SK-N-SH treated with all-trans-retinoic acid at 6 μM for 48 hours (cell line): ENCODE measurements at regions not wholly inside any gene's neighbourhood (a gene's known extent, or its start where the extent isn't known, plus 50 kb on each side); places are given as distances from the start of the nearest gene placed in this dataset.
A peak's percentile ranks its signal among the peaks of the same experiment; 100 is the strongest.
"Not testable (repeated sequence)": the region's sequence is repeated elsewhere in the genome, so short reads cannot be mapped to it uniquely, and the experiment has no call there.

Experiments used
- ATAC-seq: fragments of 200-7000 bp; cut with Tn5 transposase; 3 replicates; pipeline ENCODE4 v1.9.1; 2020; ENCODE audit warnings: mild to moderate bottlenecking, moderate library complexity
- ARNTL ChIP-seq: fragments of 450-650 bp; formaldehyde crosslinking; IDR thresholded peaks from 2 replicates; pipeline ENCODE4 v1.5.0; 2020; ENCODE audit warnings: low read depth, mild to moderate bottlenecking, moderate library complexity, borderline replicate concordance
- BACH2 ChIP-seq: fragments of 250-450 bp; sonication (Bioruptor Pico); IDR thresholded peaks from 2 replicates; pipeline ENCODE4 v1.9.0; 2021; ENCODE audit warnings: mild to moderate bottlenecking, borderline replicate concordance
- CSDC2 ChIP-seq: fragments of 250-450 bp; sonication (Bioruptor Pico); IDR thresholded peaks from 2 replicates; pipeline ENCODE4 v1.5.0; 2020; ENCODE audit warnings: mild to moderate bottlenecking, moderate library complexity
- GLIS3 ChIP-seq: fragments of 250-450 bp; sonication (Bioruptor Pico); IDR thresholded peaks from 2 replicates; pipeline ENCODE4 v1.5.0; 2020; ENCODE audit warnings: mild to moderate bottlenecking, moderate library complexity
- ISL1 ChIP-seq: fragments of 250-450 bp; sonication (Bioruptor Pico); IDR thresholded peaks from 2 replicates; pipeline ENCODE4 v2.1.2; 2022; ENCODE audit warnings: mild to moderate bottlenecking, moderate library complexity
- OSR1 ChIP-seq: fragments of 250-450 bp; sonication (Bioruptor Pico); IDR thresholded peaks from 2 replicates; pipeline ENCODE4 v1.8.0; 2022; ENCODE audit warnings: moderate library complexity, mild to moderate bottlenecking, inconsistent platforms
- POU6F1 ChIP-seq: fragments of 250-450 bp; sonication (Bioruptor Pico); IDR thresholded peaks from 2 replicates; pipeline ENCODE4 v1.8.0; 2021; ENCODE audit warnings: low read depth, mild to moderate bottlenecking, moderate library complexity, borderline replicate concordance
- PPARA ChIP-seq: fragments of 250-450 bp; sonication (Bioruptor Pico); IDR thresholded peaks from 2 replicates; pipeline ENCODE4 v1.5.0; 2020; ENCODE audit warnings: mild to moderate bottlenecking, borderline replicate concordance
- RARB ChIP-seq: fragments of 250-450 bp; sonication (Bioruptor Pico); IDR thresholded peaks from 2 replicates; pipeline ENCODE4 v1.8.0; 2021; ENCODE audit warnings: mild to moderate bottlenecking, moderate library complexity
- SNAI2 ChIP-seq: fragments of 250-450 bp; sonication (Bioruptor Pico); IDR thresholded peaks from 2 replicates; pipeline ENCODE4 v1.5.0; 2020; ENCODE audit warnings: mild to moderate bottlenecking, moderate library complexity
- TCF4 ChIP-seq: fragments of 250-450 bp; sonication (Bioruptor Pico); IDR thresholded peaks from 2 replicates; pipeline ENCODE4 v1.8.0; 2021; ENCODE audit warnings: mild to moderate bottlenecking, moderate library complexity, borderline replicate concordance
- TOX ChIP-seq: fragments of 250-450 bp; sonication (Bioruptor Pico); IDR thresholded peaks from 2 replicates; pipeline ENCODE4 v1.8.0; 2021; ENCODE audit warnings: mild to moderate bottlenecking, moderate library complexity, borderline replicate concordance
- ZC3H10 ChIP-seq: fragments of 250-450 bp; sonication (Bioruptor Pico); IDR thresholded peaks from 2 replicates; pipeline ENCODE4 v1.5.1; 2021; ENCODE audit warnings: mild to moderate bottlenecking, moderate library complexity
- ZFP3 ChIP-seq: fragments of 250-450 bp; sonication (Bioruptor Pico); IDR thresholded peaks from 2 replicates; pipeline ENCODE4 v1.5.0; 2020; ENCODE audit warnings: mild to moderate bottlenecking, moderate library complexity
- ZFP30 ChIP-seq: fragments of 450-650 bp; formaldehyde crosslinking; IDR thresholded peaks from 2 replicates; pipeline ENCODE4 v1.5.0; 2022; ENCODE audit warnings: mild to moderate bottlenecking, moderate library complexity
- ZNF70 ChIP-seq: fragments of 450-650 bp; formaldehyde crosslinking; IDR thresholded peaks from 2 replicates; pipeline ENCODE4 v1.5.0; 2020; ENCODE audit warnings: mild to moderate bottlenecking, moderate library complexity
- ZNF8 ChIP-seq: fragments of 450-650 bp; formaldehyde crosslinking; IDR thresholded peaks from 2 replicates; pipeline ENCODE4 v1.5.0; 2020; ENCODE audit warnings: mild to moderate bottlenecking, moderate library complexity
- TF ChIP-seq, protein P1 (sequence below): fragments of 250-450 bp; sonication (Bioruptor Pico); IDR thresholded peaks from 2 replicates; pipeline ENCODE4 v1.5.1; 2021; ENCODE audit warnings: mild to moderate bottlenecking, moderate library complexity
- TF ChIP-seq, protein P2 (sequence below): fragments of 250-450 bp; sonication (Bioruptor Pico); IDR thresholded peaks from 2 replicates; pipeline ENCODE4 v1.8.0; 2020; ENCODE audit warnings: mild to moderate bottlenecking, moderate library complexity, borderline replicate concordance
- TF ChIP-seq, protein P3 (sequence below): fragments of 250-450 bp; sonication (Bioruptor Pico); IDR thresholded peaks from 2 replicates; pipeline ENCODE4 v1.5.0; 2020; ENCODE audit warnings: mild to moderate bottlenecking, moderate library complexity

DNA sequence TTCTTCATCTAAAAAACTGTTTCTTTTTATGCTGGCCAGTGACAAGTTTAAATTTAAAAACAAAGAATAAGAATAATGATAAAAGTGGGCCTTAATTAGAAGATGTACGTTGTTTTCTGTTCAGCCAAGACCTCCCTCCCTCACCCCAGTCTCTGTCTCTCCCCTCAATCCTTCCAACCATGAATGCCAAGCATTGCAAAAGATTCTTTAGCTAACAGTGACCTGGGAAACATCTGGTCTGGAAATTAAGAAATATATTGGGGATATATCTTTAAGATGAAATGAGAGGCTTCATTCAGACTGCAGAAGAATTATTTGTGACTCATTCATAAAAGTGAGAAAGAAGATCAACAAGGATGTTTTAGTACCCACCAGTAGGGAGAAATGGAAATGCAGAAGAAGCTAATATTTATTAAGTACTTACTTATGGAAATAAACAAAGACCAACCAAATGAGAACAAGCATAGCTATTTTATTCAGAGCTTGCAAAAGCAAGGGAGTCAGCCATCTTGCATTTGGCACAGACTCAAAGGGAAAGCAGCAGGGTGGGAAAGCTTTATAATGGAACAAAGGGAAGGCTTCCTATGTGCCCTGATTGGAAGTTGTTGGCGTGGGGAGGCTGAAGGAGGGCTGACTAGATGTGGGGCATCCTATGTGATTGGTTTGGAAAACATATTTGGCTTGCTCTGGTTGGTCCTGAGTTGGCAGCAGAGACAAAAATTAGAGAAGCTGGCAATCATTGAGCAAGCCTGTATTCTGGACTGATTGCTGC lies 595.4 kb upstream of the GHITM start:
- TF ChIP-seq ZNF8: no peak
- TF ChIP-seq ZC3H10: no peak
- no peak for TF ChIP-seq OSR1 (CRISPR knock-in tag)
- no peak for TF ChIP-seq BACH2
- no peak for TF ChIP-seq ZFP3 (CRISPR knock-in tag)
- TF ChIP-seq, protein P1, sequence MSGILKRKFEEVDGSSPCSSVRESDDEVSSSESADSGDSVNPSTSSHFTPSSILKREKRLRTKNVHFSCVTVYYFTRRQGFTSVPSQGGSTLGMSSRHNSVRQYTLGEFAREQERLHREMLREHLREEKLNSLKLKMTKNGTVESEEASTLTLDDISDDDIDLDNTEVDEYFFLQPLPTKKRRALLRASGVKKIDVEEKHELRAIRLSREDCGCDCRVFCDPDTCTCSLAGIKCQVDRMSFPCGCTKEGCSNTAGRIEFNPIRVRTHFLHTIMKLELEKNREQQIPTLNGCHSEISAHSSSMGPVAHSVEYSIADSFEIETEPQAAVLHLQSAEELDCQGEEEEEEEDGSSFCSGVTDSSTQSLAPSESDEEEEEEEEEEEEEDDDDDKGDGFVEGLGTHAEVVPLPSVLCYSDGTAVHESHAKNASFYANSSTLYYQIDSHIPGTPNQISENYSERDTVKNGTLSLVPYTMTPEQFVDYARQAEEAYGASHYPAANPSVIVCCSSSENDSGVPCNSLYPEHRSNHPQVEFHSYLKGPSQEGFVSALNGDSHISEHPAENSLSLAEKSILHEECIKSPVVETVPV (CRISPR knock-in tag): no peak
- ATAC-seq: no peak

- no peak for TF ChIP-seq OSR1 (CRISPR knock-in tag)
- TF ChIP-seq BACH2: no peak
- peak; percentile 71; the same call in 1 of the 2 replicates for TF ChIP-seq TCF4
- TF ChIP-seq POU6F1: no peak
- no peak for TF ChIP-seq TOX (CRISPR knock-in tag)
- no peak for ATAC-seq
Measured at GRCh38 chr10:83545901-83546391, 593.4 kb upstream of the GHITM start.

- not testable (repeated sequence) for ATAC-seq
Measured at GRCh38 chr10:83551190-83551589, 588.1 kb upstream of the GHITM start.

DNA sequence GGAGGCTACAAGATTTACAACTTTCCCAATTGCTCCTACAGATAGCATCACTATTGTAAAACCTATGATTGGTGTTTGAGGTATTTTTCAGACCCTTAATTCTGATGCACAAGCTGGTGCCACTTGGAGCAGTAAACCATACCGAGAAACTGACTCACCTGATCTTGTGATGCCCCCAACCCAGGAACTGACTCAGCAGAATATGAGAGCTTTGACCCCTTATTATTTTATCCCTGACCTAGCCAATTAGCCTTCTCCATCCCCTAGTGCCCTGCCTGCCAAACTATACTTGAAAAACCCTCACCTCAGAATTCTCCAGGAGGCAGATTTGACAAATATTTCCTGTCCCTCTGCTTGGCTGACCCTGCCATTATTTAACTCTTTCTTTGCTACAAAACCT lies 585.9 kb upstream of the GHITM start:
- ATAC-seq: no peak
- TF ChIP-seq ZNF8 (no peak), PPARA (CRISPR knock-in tag) (no peak), ZFP30 (no peak), ZFP3 (CRISPR knock-in tag) (no peak)
- TF ChIP-seq, all 23 proteins: peak for 0

- ATAC-seq: no peak
- TF ChIP-seq ZNF70 (CRISPR knock-in tag): no peak
- TF ChIP-seq, protein P1 (CRISPR knock-in tag): no peak
- no peak for TF ChIP-seq RARB (CRISPR knock-in tag)
- no peak for TF ChIP-seq ZFP30
- TF ChIP-seq ZC3H10: no peak
- TF ChIP-seq CSDC2: no peak
- TF ChIP-seq, all 23 proteins: peak for 0
Measured at GRCh38 chr10:83555264-83555663, 584.0 kb upstream of the GHITM start.

DNA sequence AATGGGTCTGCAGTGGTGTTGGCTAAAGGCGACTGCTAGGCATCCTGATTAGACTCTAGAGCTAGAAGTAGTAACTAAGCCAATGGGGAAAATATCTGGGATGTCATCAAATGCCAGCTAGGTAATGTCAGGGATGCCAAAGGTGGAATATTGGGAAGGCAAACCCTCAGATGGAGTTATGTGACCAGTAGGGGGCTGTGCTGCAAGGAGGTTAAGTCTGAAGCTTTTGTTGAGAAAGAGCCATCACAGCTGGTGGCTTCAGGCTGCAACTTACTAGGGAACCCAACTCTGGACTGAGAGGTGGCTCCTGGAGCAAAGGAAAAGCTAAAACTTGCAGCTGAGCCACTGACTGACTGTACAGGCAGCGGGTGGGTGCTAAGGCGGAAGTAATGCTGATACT lies 576.9 kb upstream of the GHITM start:
- ATAC-seq: no peak
- TF ChIP-seq ZNF8 (no peak), ZFP30 (no peak), ARNTL (no peak), POU6F1 (no peak), PPARA (CRISPR knock-in tag) (no peak), RARB (CRISPR knock-in tag) (no peak), GLIS3 (CRISPR knock-in tag) (no peak), ISL1 (no peak), ZFP3 (CRISPR knock-in tag) (no peak), SNAI2 (CRISPR knock-in tag) (no peak), CSDC2 (no peak), ZNF70 (CRISPR knock-in tag) (no peak), OSR1 (CRISPR knock-in tag) (no peak), BACH2 (no peak)
- TF ChIP-seq, protein P2, sequence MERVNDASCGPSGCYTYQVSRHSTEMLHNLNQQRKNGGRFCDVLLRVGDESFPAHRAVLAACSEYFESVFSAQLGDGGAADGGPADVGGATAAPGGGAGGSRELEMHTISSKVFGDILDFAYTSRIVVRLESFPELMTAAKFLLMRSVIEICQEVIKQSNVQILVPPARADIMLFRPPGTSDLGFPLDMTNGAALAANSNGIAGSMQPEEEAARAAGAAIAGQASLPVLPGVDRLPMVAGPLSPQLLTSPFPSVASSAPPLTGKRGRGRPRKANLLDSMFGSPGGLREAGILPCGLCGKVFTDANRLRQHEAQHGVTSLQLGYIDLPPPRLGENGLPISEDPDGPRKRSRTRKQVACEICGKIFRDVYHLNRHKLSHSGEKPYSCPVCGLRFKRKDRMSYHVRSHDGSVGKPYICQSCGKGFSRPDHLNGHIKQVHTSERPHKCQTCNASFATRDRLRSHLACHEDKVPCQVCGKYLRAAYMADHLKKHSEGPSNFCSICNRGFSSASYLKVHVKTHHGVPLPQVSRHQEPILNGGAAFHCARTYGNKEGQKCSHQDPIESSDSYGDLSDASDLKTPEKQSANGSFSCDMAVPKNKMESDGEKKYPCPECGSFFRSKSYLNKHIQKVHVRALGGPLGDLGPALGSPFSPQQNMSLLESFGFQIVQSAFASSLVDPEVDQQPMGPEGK: no peak
- TF ChIP-seq, protein P3, sequence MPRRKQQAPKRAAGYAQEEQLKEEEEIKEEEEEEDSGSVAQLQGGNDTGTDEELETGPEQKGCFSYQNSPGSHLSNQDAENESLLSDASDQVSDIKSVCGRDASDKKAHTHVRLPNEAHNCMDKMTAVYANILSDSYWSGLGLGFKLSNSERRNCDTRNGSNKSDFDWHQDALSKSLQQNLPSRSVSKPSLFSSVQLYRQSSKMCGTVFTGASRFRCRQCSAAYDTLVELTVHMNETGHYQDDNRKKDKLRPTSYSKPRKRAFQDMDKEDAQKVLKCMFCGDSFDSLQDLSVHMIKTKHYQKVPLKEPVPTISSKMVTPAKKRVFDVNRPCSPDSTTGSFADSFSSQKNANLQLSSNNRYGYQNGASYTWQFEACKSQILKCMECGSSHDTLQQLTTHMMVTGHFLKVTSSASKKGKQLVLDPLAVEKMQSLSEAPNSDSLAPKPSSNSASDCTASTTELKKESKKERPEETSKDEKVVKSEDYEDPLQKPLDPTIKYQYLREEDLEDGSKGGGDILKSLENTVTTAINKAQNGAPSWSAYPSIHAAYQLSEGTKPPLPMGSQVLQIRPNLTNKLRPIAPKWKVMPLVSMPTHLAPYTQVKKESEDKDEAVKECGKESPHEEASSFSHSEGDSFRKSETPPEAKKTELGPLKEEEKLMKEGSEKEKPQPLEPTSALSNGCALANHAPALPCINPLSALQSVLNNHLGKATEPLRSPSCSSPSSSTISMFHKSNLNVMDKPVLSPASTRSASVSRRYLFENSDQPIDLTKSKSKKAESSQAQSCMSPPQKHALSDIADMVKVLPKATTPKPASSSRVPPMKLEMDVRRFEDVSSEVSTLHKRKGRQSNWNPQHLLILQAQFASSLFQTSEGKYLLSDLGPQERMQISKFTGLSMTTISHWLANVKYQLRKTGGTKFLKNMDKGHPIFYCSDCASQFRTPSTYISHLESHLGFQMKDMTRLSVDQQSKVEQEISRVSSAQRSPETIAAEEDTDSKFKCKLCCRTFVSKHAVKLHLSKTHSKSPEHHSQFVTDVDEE (CRISPR knock-in tag): no peak
